IPS-NIHi7 (cell line): ENCODE measurements at regions not wholly inside any gene's neighbourhood (a gene's known extent, or its start where the extent isn't known, plus 50 kb on each side); places are given as distances from the start of the nearest gene placed in this dataset.

Source experiments
- DNase-seq: peaks from one replicate; pipeline ENCODE4 v3.0.0; 2012; ENCODE audit warnings: mixed read lengths; ENCODE audit errors: extremely low spot score

DNA sequence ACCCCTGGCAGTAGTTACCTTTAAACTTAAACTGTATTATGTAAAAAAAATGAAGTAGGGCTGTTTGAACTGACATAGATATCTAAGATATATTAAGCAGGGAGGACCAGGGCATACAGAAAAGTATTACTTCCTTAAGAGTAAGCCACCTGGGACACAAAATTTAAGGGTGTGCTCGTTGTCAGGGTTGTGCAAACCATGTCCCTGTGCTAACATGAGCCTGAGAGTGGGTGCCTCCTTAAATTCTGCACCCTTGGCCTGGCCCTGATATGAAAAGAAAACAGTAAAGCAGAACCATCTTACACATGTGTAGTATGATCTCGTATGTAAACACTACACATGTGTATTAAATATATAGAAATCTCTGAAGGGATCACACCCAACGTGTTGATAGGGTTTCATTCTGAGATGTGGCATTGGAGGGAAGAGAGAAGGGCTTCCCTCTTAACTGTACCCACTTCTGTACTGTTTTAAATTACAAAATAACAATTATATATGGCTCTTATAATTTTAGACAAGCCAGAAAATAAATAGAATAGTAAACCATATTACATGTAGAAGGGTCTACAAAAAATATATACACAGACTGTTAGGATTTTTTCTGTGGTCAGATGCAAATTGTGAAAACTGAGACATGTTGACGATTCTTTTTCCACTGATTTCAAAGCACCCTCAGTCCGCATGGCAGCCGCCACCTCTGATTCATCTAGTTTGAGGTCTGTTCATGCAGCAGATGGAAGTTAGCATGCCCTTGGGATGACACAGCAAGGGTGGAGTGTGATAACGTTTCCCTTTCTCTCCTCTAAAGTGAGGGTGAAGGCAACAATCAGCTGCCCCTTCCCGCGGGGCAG lies 400.8 kb upstream of the PROK2 start:
- DNase-seq = no peak

DNA sequence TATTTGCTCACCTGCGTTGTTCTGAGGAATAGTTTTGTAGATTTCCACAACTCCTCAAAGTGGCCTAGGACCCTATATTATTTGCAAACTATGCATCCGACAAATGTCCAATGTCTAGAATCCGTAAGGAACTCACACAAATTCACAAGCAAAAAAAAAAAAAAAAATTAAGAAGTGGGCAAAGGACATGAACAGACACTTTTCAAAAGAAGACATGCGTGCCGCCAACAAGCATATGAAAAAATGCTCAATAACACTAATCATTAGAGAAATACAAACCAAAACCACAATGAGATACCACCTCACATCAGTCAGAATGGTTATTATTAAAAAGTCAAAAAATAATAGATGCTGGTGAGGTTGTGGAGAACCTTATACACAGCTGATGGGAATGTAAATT lies 398.5 kb upstream of the PROK2 start:
- DNase-seq = no peak

DNA sequence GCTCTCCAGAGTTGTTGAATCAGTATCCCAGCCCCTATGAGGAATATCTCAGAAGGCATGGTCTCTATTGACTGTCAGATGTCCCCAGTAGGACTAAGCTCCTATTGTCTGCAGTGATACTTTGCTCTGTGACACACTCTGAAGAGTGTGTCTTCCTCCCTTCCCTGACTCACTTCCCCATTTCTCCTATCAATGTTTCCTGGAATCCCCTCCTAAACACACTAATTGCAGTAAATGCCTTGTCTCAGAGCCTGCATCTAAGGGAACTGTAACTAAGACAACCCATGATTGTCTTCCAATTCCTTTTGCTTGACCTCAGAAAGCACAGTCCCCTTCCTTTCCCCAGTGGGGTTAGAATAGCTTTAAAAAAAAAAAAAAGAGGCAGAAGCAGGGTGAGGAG lies 397.3 kb upstream of the PROK2 start:
- DNase-seq = no peak

DNA sequence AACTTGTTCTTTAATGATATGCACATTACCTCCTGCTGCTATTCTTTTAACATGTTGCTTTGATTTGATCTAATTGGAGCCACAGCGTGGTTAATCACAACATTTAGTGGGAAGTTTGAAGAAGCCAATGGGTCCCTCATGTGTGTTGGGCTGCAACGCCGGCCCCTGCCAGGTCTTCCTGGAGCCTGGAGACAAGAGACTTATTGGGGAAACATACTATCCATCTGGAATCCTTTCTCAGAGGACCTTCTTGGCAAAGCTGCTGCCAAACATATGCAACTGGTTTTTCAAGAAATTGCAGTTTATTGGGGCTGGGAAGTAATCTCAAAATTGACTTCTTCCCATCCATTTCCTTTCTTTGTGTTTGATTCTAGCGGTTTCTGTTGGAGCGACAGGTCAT lies 396.3 kb upstream of the PROK2 start:
- no peak for DNase-seq

DNA sequence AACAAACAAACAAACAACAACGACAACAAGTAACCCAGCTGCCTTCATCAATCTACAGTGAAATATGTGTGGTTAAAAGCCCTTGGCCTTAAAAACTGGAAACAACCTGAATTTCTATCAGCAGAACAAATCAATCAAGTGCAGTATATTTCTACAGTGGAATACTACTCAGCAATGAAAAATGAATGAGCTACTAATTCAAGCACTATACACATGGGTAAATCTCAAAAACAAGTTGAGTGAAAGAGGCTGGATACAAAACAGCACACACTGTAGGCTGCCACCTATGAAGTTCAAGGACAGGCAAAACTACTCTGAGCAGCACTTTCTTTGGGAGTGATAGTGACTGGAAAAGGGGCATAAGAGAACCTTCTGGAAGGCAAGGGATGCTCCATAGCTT lies 395.5 kb upstream of the PROK2 start:
- DNase-seq = no peak

DNA sequence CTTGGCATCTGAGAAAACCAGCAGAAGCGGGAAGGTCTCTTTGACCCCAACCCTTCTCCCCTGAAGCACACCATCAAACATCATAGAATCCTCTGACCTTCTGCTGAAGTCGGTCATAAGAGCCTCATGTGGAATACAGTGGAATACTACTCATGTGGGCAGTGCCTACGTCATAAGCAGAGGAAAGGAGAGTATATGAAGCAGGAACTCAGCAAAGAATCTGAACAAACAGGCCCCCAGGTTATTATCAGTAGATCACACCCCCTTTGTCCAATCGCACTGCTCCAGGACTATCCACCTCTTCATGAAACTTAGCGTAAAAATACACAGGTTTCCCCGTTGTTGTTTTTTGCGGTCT lies 394.1 kb upstream of the PROK2 start:
- no peak for DNase-seq

DNA sequence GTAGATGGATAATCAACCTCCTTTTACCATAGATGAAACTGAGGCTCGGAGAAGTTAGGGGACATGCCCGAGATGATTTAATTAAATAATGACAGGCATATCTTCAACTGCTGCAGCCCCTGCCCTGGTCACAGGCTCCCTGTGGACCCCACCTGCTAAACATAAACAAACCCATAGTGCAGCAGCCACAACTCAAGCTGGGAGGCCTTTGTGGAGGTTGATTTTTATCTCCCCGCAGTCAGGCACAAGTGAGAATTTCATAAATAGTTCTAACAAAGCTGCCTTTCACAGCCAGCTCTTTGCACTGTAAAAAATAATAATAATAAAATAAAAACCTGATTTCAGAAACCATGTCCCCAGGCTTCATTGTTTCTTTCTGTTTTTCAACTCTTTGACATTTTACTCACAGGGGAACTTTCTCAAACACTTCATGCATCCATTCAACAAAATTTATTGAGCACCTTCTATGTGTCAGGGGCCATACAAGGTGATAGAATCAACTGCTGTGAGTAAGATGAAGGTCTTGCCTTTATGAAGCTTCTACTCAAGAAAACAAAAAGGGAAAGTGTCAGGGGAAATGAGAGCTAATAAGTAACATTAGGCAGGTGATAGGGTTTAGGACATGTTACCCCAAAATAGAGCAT lies 393.6 kb upstream of the PROK2 start:
- no peak for DNase-seq

DNA sequence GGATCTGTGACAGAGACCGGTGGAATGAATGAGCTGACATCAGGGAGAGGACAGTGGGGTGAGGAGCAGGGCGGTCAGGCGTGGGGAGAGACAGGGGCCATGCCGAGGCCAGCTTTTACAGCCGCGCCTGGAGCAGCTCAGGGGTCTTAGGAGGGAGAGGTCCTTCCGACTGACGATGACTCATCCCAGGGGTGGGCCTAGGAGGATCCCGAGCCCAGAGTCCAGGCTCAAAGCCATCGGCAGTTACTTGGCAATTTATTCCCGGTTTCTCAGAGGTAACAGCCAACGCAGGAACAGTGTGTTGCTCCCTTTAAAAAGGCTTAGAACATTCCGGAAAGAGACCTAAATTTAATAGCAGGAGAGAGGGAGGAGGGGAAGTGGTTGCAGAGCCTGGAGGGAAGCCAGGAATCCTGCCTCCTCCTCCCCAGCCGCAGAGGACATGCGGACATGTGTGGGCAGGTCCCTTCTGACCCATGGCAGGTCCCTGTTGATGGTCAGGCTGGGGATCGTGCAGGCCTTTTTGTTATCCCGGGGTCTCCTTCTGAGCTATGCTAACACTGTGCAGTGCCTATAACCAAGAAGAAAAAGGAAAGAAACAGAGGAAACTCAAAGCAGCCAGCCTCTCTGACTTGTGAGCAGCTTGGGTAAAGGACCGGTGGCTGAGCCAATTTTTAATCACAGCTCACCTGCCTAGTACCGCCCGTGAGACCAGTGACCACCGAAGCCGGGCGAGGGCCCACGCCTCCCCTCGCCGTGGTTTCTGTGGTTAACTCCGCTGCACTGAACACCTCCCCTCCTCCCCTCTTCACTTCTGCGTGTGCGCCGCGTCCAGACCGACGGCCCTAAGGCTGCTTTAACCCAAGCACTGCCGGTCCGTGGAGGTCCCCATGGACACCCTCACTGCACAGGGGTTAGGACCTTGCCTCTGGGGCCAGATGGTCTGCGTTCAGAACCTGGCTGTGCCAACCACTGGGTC lies 392.4 kb upstream of the PROK2 start:
- DNase-seq = no peak

DNA sequence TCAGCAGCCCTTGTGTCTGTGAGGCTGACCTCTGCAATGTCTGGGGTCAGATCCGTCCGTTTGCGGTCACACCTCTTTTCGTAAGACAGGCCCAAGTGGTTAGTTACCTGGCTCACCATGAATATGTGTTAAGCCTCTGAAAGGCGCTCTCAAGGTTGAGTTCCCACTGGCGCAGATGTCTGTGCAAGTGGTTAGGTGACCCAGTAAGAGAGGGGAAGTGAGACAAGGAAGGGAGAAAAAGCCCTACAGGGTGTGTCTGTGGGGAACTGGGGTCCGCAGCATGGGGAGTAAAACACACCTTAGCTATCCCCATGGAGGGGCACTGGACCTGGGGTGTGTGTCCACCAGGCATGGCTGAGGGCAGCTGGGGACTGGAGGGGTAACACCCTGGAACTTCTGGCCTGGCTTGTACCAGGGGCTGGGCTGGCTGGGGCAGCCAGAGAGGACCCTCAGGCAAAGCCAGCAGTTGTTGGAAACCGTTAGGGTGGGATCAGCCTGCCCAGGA lies 391.6 kb upstream of the PROK2 start:
- no peak for DNase-seq

DNA sequence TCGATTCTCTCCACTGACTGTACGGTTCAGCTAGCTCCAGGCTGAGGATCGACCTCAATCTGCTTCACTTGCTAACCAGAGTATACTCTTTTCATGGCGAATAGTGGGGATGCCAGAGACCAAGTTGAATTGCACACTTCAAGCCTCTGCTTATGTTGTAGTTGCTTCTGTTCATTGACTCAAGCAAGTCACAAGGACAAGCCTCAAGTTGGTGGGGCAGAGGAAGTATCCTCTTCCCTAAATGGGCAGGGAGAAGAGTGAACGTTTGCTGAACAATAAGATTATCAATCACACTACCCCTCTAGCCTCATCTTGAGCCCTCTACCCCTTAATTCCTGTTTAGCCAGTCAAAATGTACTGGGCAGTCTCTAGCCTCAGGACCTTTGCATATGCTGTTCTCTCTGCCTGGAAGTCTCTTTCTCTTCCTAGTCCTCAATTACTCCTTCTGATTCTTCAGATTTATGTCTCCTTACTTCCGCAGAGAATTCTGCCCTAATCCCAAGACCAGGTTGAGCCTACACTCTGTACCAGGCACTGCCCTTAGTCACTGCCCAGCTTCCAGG lies 390.4 kb upstream of the PROK2 start:
- DNase-seq = no peak

DNA sequence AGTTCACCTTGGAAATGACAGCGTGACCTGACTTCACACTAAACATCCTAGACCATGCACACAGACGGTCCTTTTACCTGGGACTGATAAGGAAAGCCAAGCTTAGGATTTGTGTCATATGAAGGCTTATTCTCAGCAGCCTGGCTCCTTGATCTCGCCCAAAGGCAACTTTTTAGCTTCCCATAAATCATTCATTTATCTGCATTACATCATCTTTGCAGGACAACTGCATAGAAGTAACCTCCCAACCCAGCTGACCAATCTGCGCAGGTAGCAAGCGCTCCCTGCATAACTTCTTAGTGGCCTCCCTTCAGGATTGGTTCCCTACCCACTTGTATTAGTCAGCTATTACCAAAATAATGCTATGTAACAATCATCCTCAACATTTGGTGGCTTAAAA lies 389.9 kb upstream of the PROK2 start:
- DNase-seq = no peak

DNA sequence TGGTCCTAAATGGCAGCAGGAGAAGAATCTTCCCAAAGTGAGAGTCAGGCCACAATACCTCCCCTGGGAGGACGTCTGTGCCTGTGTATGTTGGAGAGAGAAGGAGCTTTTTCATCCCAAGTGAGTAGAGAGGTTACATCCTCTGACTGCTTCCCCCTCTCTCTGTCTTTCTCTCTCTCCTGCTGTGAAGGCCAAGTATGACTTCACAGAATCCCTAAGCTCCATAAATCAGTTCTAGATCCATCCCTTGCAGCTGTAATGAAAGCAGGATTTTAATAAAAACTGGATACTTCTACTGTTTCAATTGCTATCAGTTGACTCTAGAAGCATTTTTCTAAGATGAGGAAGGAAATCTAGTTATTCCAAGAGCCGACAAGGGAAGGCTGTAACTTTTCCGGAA lies 389.1 kb upstream of the PROK2 start:
- DNase-seq = no peak

DNA sequence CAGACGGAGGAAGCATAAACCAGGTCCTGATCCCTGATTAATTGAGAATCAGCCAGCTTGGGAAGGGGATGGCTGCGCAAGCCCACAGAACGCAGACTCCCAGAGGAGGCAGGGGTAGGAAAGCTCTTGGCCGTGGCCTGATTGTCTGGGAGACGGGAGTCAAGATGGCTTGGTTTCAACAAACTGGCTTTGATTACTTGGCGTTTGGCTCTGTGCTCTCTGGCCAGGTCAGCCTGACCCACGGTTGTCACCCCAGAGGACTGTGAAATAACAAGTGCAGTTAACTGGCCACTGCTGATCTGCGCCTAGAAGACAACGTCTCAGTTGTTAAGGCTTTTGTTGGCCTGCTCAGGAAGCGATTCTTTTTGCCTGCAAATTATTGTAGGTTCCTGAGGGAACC lies 387.0 kb upstream of the PROK2 start:
- no peak for DNase-seq

DNA sequence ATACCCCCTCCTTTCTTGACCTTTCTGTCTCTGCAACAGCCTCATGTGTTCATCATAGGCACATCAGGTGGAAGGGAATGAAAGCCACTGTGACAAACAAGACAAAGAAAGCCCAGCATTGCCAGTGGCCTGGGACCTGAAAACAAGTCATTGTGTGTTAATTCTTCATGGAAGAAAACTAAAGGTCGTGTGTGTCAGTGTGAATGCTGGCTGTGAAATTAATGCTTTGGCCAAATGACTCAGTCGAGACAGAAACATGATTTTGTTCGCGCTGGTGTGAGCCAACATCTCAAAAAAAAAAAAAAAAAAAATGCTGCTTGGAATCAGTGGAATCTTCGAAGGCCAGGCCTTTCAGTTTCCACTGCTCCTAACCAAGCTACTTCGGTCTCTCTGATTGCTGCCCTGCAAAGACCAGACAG lies 386.5 kb upstream of the PROK2 start:
- no peak for DNase-seq

DNA sequence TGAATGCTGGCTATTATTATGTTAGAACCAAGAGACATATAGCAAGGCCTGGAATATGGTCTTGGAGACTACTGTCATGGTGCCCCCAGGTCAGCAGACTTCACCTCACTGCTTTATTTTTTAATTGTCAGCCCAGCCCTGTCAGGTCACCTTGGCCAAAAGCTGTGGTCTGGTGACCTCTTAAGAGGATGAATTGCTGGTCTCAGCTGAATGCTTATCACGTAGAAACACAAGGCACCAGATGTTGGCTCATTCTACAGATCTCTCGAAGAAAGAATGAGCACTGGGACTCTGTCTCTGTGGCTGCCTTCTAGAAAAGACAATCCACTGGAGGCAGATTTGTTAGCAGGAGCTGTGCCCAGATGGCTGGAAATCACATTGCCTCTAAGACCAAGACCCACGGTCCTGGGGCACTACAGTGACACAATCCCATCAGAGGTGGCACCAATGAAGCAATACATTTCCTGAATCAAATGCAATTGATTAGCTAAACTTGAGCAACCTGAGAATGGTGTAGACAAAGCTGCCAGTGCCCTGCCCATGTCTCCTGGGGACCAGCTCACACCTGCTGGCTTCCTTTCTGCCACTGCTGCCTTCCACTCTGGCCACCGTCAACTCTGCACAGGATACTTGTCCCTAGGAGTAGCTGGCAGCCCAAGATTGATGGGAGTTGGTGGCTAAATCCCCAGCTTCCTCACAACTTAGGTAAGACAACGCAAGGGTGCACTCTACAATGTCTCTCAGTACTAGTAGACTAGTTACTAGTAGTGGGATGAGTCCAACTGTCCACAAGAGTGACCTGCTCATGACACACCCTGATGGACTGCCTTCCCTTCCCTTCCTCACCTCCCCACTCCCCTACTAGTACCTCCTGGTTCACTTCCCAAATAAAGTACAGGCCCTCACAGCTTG lies 384.9 kb upstream of the PROK2 start:
- DNase-seq = no peak

DNA sequence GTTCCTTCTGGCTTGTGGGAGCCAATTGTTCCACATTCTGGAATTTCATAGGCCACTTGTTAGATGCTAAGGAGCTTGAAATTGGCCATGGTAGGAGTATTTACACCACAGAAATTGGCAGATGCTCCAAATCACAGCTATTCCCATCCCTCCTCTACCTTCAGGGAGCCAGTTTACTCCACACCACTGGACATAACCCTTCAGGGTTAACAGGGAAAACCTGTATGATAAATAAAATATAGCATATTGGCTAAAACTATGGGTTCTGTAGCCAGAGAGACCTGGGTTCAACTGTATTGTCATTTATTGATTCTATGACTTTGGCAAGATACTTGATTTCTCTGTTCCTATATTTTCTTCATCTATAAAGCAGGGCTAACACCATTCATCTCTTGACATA lies 384.2 kb upstream of the PROK2 start:
- DNase-seq = no peak

DNA sequence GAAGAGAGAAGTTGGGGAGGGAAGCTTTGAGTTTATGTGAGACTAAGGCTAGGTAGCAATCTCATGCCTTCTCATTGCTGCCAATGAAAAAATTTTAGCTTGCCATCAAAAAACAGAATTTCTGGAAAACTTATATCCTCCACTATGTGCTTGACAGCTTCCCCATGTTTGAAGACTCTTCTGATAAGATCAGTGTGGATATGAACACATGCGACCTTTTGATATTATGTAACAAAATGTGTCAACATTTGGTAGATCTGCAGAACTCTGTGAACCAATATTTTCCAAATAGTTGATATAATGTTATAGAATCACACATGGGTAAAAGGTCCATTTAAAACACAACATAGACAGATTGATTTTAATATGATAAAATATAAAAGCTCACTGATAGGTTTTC lies 380.9 kb upstream of the PROK2 start:
- DNase-seq = no peak

DNA sequence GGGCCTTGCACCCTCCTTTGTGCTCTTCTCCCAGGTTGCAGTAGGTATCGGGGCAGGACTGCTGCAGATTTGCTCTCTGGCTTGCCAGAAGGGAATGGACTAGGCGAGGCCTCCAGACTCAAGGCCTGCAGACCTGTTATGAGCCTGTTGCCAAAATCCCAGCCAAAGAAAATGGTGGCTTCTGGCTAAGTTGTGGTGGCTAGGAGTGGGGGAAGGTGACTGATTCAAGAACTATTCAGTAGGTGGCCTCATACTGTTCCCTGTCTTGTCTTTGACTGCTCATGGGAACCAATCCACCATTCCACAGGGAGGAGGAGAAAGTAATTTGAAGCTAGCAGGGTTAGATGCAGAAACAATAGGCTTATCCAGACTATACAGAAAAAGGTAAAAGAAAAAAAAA lies 380.4 kb upstream of the PROK2 start:
- no peak for DNase-seq

DNA sequence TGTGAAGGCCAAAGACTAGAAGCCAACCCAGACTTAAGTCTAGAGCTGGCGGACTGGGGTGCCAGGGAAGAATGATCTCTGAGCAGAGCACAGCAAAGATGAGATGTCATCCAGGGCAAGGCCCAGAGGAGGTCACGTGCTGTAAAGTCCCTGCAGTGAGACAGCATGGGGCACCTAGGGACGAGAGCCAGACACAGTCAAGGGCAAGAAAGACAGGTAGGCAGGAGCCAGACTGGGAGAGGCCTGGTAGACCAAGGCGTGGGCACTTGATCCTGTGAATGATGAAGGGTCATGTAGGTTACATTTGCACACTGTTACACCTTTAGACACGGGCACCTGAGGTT lies 379.7 kb upstream of the PROK2 start:
- DNase-seq = no peak

DNA sequence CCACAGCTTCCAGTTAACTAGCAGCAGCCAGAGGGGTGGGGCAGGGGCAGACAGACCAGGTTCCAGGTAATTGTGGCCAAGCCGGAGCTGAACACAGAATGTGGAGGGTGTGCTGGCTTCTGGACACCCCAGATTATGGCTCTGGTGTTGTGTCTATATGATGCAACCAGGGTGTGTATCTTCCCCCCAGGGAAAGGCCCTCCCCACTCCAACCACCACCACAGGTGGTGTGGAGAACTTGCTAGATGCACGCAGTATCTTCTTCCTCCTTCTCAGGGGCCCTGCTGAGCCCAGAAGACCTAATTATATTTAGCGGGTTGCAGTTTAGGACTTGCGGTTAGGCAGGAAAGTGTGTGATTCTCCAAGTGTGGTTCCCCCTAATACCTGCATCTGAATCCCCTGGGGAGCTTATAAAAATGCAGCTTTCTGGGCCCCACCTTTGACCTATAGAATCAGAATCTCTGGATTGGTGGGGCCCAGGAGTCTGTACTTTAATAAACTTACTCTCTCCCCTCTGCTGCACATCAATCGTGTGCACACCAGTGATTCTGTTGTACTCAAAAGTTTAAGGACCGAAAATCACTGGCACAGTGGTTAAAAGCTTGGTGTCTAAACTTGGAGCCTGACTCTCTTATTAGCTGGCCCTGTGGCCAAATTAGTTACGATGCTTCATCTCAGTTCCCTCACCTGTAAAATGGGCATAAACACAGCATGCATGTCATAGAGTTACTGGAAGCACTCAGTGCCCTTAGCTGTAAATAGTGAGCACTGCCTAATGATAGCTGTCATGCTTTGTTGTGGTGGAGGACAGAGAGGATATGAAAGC lies 379.1 kb upstream of the PROK2 start:
- DNase-seq = no peak
